Erythroblast (primary cell): ENCODE measurements at regions not wholly inside any gene's neighbourhood (a gene's known extent, or its start where the extent isn't known, plus 50 kb on each side); places are given as distances from the start of the nearest gene placed in this dataset.

Source experiments
- GATA1 ChIP-seq: IDR thresholded peaks from 2 replicates; pipeline ENCODE4 v1.6.1; 2011; ENCODE audit warnings: low read depth, mild to moderate bottlenecking, control low read depth, low read length, moderate library complexity
- POLR2A ChIP-seq: IDR thresholded peaks from 2 replicates; pipeline ENCODE4 v1.6.1; 2011; ENCODE audit warnings: mild to moderate bottlenecking, low read length

DNA sequence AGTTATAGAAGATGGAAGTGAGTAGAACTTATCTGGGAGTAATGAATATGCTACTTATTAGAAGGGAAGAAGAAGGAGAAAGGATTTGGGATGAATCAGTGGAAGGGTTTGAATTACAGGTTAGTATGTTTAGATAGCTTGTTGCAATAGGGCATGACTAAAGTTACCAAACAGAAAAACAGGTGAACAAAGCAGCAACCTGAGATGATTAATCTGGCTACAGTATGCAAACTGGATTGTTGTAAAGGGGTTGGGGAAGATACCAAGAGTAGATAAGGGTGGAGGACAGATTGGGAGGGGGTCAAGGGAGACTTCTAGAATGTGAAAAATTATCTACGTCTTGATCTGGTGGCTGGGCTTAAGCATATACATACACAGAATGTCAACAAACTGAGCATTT lies 73.4 kb upstream of the CLEC14A start:
- TF ChIP-seq POLR2A = no peak
- no peak for TF ChIP-seq GATA1
